Progenitor cell of endocrine pancreas (in vitro differentiated cells): ENCODE measurements at regions not wholly inside any gene's neighbourhood (a gene's known extent, or its start where the extent isn't known, plus 50 kb on each side); places are given as distances from the start of the nearest gene placed in this dataset.

Experiments
- DNase-seq: peaks from one replicate; pipeline ENCODE4 v3.0.0; 2021; ENCODE audit warnings: low spot score; ENCODE audit not compliant: unreplicated experiment
- H3K27ac Mint-ChIP-seq: 2 replicates; pipeline ENCODE4 v1.8.0; 2021; ENCODE audit warnings: mild to moderate bottlenecking, moderate library complexity, mixed read lengths
- H3K27me3 Mint-ChIP-seq: 2 replicates; pipeline ENCODE4 v1.8.0; 2021; ENCODE audit warnings: mixed read lengths
- H3K36me3 Mint-ChIP-seq: 2 replicates; pipeline ENCODE4 v1.8.0; 2022; ENCODE audit warnings: mixed read lengths; ENCODE audit not compliant: insufficient read depth
- H3K4me1 Mint-ChIP-seq: 2 replicates; pipeline ENCODE4 v1.8.0; 2021; ENCODE audit warnings: low read depth, mixed read lengths
- H3K4me3 Mint-ChIP-seq: 2 replicates; pipeline ENCODE4 v1.8.0; 2021; ENCODE audit warnings: low read depth, mild to moderate bottlenecking, moderate library complexity, mixed read lengths
- H3K9me3 Mint-ChIP-seq: 2 replicates; pipeline ENCODE4 v1.8.0; 2021; ENCODE audit warnings: low read depth, mixed read lengths
- TF ChIP-seq, protein P1 (sequence below): fragments of 200-600 bp; sonication (generic); IDR thresholded peaks from one replicate; pipeline ENCODE4 v1.5.0; 2021; ENCODE audit warnings: antibody characterized with exemption, mild to moderate bottlenecking; ENCODE audit not compliant: unreplicated experiment

GRCh38 chr17:65477600-65477999 lies 83.8 kb downstream of the AXIN2 start:
- Mint-ChIP-seq H3K36me3 (no peaks in the 10 kb centered on the region), H3K9me3 (peaks cover 3% of the 10 kb centered on the region), H3K27me3 (peaks cover 4% of the 10 kb centered on the region), H3K27ac (no peak overlapping the region), H3K4me3 (no peak overlapping the region), H3K4me1 (no peaks in the 10 kb centered on the region)
- DNase-seq = no peak
- TF ChIP-seq, protein P1, sequence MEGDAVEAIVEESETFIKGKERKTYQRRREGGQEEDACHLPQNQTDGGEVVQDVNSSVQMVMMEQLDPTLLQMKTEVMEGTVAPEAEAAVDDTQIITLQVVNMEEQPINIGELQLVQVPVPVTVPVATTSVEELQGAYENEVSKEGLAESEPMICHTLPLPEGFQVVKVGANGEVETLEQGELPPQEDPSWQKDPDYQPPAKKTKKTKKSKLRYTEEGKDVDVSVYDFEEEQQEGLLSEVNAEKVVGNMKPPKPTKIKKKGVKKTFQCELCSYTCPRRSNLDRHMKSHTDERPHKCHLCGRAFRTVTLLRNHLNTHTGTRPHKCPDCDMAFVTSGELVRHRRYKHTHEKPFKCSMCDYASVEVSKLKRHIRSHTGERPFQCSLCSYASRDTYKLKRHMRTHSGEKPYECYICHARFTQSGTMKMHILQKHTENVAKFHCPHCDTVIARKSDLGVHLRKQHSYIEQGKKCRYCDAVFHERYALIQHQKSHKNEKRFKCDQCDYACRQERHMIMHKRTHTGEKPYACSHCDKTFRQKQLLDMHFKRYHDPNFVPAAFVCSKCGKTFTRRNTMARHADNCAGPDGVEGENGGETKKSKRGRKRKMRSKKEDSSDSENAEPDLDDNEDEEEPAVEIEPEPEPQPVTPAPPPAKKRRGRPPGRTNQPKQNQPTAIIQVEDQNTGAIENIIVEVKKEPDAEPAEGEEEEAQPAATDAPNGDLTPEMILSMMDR = no peak

- Mint-ChIP-seq H3K36me3 (no peaks in the 10 kb centered on the region), H3K9me3 (no peaks in the 10 kb centered on the region), H3K27me3 (peaks cover 14% of the 10 kb centered on the region), H3K27ac (no peak overlapping the region), H3K4me1 (no peaks in the 10 kb centered on the region), H3K4me3 (no peak overlapping the region)
- DNase-seq = no peak
- TF ChIP-seq, protein P1 = no peak
Observed at GRCh38 chr17:65474660-65475059, 86.8 kb downstream of the AXIN2 start.

DNA sequence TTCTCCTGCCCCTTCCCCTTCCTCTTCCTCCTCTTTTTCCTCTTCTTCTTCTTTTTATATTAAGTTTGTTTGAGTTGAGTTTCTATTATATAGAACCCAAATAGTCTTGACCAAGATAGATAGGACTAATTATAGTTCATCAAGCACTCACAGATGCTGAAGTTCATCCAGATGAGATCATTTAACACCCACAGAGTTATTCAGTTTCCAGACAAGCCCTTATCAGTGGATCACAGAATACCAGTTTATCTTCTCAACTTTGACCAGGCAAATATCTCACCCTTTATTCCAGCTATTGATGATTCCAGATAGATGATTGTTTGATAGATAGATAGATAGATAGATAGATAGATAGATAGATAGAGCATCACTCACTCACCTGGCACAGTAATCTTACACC lies 87.5 kb downstream of the AXIN2 start:
- TF ChIP-seq, protein P1 = no peak
- Mint-ChIP-seq H3K9me3 (no peaks in the 10 kb centered on the region), H3K4me1 (no peaks in the 10 kb centered on the region), H3K27me3 (peaks cover 14% of the 10 kb centered on the region), H3K27ac (no peak overlapping the region), H3K4me3 (no peak overlapping the region), H3K36me3 (no peaks in the 10 kb centered on the region)
- DNase-seq = no peak

DNA sequence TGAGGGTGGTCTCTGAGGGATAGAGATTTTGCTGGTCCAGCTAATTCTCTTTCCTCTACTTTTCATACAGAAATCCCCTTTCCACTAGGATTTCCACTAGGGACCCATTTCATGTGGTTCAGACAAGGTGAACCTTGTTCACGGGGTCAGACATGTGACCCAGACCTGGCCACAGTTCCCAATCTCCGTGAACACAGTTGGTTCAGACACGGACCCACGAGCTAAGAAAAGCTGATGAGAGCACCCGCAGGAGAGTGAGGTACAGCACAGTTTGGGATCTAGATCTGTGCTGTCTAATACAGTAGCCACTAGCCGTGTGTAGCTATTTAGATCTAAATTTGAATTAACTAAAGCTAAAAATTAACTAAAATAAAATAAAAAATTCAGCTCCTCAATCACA lies 88.1 kb downstream of the AXIN2 start:
- H3K4me3 Mint-ChIP-seq = no peak overlapping the region
- no peak for DNase-seq
- no peak overlapping the region for H3K27ac Mint-ChIP-seq
- H3K36me3 Mint-ChIP-seq = no peaks in the 10 kb centered on the region
- TF ChIP-seq, protein P1 = no peak
- H3K9me3 Mint-ChIP-seq = no peaks in the 10 kb centered on the region
- H3K4me1 Mint-ChIP-seq = no peaks in the 10 kb centered on the region
- H3K27me3 Mint-ChIP-seq = peaks cover 14% of the 10 kb centered on the region

- no peaks in the 10 kb centered on the region for H3K4me1 Mint-ChIP-seq
- H3K27ac Mint-ChIP-seq = no peak overlapping the region
- TF ChIP-seq, protein P1 = no peak
- DNase-seq = no peak
- no peaks in the 10 kb centered on the region for H3K9me3 Mint-ChIP-seq
- no peak overlapping the region for H3K4me3 Mint-ChIP-seq
- H3K27me3 Mint-ChIP-seq = peaks cover 14% of the 10 kb centered on the region
- no peaks in the 10 kb centered on the region for H3K36me3 Mint-ChIP-seq
Observed at GRCh38 chr17:65472666-65473309, 88.7 kb downstream of the AXIN2 start.
